ENCODE measurements at regions not wholly inside any gene's neighbourhood (a gene's known extent, or its start where the extent isn't known, plus 50 kb on each side); places are given as distances from the start of the nearest gene placed in this dataset.

- no peaks in the 10 kb centered on the region for H3K4me1 ChIP-seq (ENCODE audit: control insufficient read depth in 1 of 2, insufficient read depth in 2 of 2, low read length in 2 of 2)
- H3K4me3 Mint-ChIP-seq, result no peak overlapping the region
- H3K79me2 ChIP-seq (ENCODE audit: insufficient read depth, low read length), result no peaks in the 10 kb centered on the region
- no peak for DNase-seq
- H3K27me3 ChIP-seq (ENCODE audit: control insufficient read depth in 2 of 2, insufficient read depth in 2 of 2, low read length in 2 of 2), result no peaks in the 10 kb centered on the region
- H3K36me3 ChIP-seq (replicated peaks in 1 of 2; ENCODE audit: control insufficient read depth in 1 of 2, insufficient read depth in 2 of 2, low read length in 2 of 2), result no peaks in the 10 kb centered on the region
- H3K36me3 Mint-ChIP-seq, result no peaks in the 10 kb centered on the region
- H4K20me1 ChIP-seq (ENCODE audit: insufficient read depth, low read length), result no peaks in the 10 kb centered on the region
- no peak for TF ChIP-seq CTCF (IDR thresholded peaks at IDR 0.05)
- peaks cover 0 to 7% of the 10 kb centered on the region in 2 donors for H3K9me3 ChIP-seq (replicated peaks in 1 of 2; ENCODE audit: control insufficient read depth in 1 of 2, insufficient read depth in 1 of 2, low read length in 2 of 2)
- H3K4me1 Mint-ChIP-seq, result no peaks in the 10 kb centered on the region
- no peak overlapping the region for H2AFZ ChIP-seq (ENCODE audit: insufficient read depth, low read depth, low read length, poor library complexity, severe bottlenecking)
- no peak overlapping the region for H3K27ac Mint-ChIP-seq
- H3K27ac ChIP-seq (ENCODE audit: low read depth in 1 of 2, low read length in 2 of 2), result no peak overlapping the region
- H3K9ac ChIP-seq (ENCODE audit: insufficient read depth, low read length, poor library complexity, severe bottlenecking), result no peak overlapping the region
- H3K9me3 Mint-ChIP-seq, result peaks cover 2 to 10% (median 5%) of the 10 kb centered on the region in 7 donors
- H3K4me3 ChIP-seq (replicated peaks in 1 of 3; ENCODE audit: low read depth in 2 of 3, low read length in 3 of 3), result no peak overlapping the region
- intact Hi-C loops (cut with micrococcal nuclease), result no loop called here
- WGBS (ENCODE audit: insufficient coverage), result 94% methylated on average over 3 of the region's 3 CpGs
- no peak overlapping the region for H3K4me2 ChIP-seq (replicated peaks; ENCODE audit: extremely low read depth, low read length, poor library complexity, severe bottlenecking)
- peaks cover 0 to 2% (median 0%) of the 10 kb centered on the region in 3 donors for H3K27me3 Mint-ChIP-seq (ENCODE audit: low read depth in 3 of 3)
These were observed 128.4 kb upstream of the LYPLAL1 start for GRCh38 chr1:219045246-219045645.

GRCh38 chr1:219049501-219049900 lies 124.2 kb upstream of the LYPLAL1 start:
- Mint-ChIP-seq H3K4me1 (no peaks in the 10 kb centered on the region), H3K9me3 (peaks cover under 1 to 8% (median 3%) of the 10 kb centered on the region in 7 donors), H3K36me3 (no peaks in the 10 kb centered on the region), H3K27me3 (ENCODE audit: low read depth in 3 of 3) (peaks cover 0 to 4% (median 1%) of the 10 kb centered on the region in 3 donors), H3K4me3 (no peak overlapping the region), H3K27ac (no peak overlapping the region)
- H3K9me3 ChIP-seq (replicated peaks in 1 of 2; ENCODE audit: control insufficient read depth in 1 of 2, insufficient read depth in 1 of 2, low read length in 2 of 2), result peaks cover 0 to 4% of the 10 kb centered on the region in 2 donors
- no peaks in the 10 kb centered on the region for H3K27me3 ChIP-seq (ENCODE audit: control insufficient read depth in 2 of 2, insufficient read depth in 2 of 2, low read length in 2 of 2)
- H3K36me3 ChIP-seq (replicated peaks in 1 of 2; ENCODE audit: control insufficient read depth in 1 of 2, insufficient read depth in 2 of 2, low read length in 2 of 2), result no peaks in the 10 kb centered on the region
- H3K4me3 ChIP-seq (replicated peaks in 1 of 3; ENCODE audit: low read depth in 2 of 3, low read length in 3 of 3), result no peak overlapping the region
- DNase-seq, result no peak
- H3K79me2 ChIP-seq (ENCODE audit: insufficient read depth, low read length), result no peaks in the 10 kb centered on the region
- intact Hi-C loops (cut with micrococcal nuclease), result no loop called here
- H3K27ac ChIP-seq (ENCODE audit: low read depth in 1 of 2, low read length in 2 of 2), result no peak overlapping the region
- H2AFZ ChIP-seq (ENCODE audit: insufficient read depth, low read depth, low read length, poor library complexity, severe bottlenecking), result no peak overlapping the region
- no peak for TF ChIP-seq CTCF (IDR thresholded peaks at IDR 0.05)
- H4K20me1 ChIP-seq (ENCODE audit: insufficient read depth, low read length), result no peaks in the 10 kb centered on the region
- no peak overlapping the region for H3K4me2 ChIP-seq (replicated peaks; ENCODE audit: extremely low read depth, low read length, poor library complexity, severe bottlenecking)
- no peaks in the 10 kb centered on the region for H3K4me1 ChIP-seq (ENCODE audit: control insufficient read depth in 1 of 2, insufficient read depth in 2 of 2, low read length in 2 of 2)
- WGBS (ENCODE audit: insufficient coverage), result 95% methylated on average over 3 of the region's 4 CpGs
- H3K9ac ChIP-seq (ENCODE audit: insufficient read depth, low read length, poor library complexity, severe bottlenecking), result no peak overlapping the region
